OCI-LY7 (cell line): ENCODE measurements at regions not wholly inside any gene's neighbourhood (a gene's known extent, or its start where the extent isn't known, plus 50 kb on each side); places are given as distances from the start of the nearest gene placed in this dataset.

Experiments
- BruUV-seq: library from RNA; stranded (reverse); fragments of 400-500 nt; replicated peaks from 2 replicates; lab custom pipeline; 2021; lab: Mats Ljungman, UMichigan
- CTCF ChIA-PET: fragments of 300-600 bp; sonication (Branson Sonifier 250); formaldehyde crosslinking; loops from one replicate; lab custom pipeline; 2022; ENCODE audit warnings: antibody characterized with exemption; ENCODE audit not compliant: unreplicated experiment; lab: Charles Lee
- POLR2A ChIA-PET: fragments of 300-600 bp; sonication (Branson Sonifier 250); formaldehyde crosslinking; loops from one replicate; lab custom pipeline; 2022; ENCODE audit warnings: antibody characterized with exemption; lab: Charles Lee
- DNase-seq: peaks from one replicate; pipeline ENCODE4 v3.0.0-alpha.2; 2015; ENCODE audit warnings: low spot score
- H2AFZ ChIP-seq: fragments of 200-600 bp; sonication (generic), shearing (Covaris generic); 2 replicates; pipeline ENCODE4 v1.6.1; 2014; ENCODE audit warnings: mild to moderate bottlenecking, antibody characterized with exemption, low read length, moderate library complexity
- H3K27ac ChIP-seq: fragments of 200-600 bp; sonication (generic); 2 replicates; pipeline ENCODE4 v1.5.1; 2014; ENCODE audit warnings: mixed run types, low read depth, mild to moderate bottlenecking, moderate library complexity, low read length, inconsistent platforms; ENCODE audit not compliant: poor library complexity, severe bottlenecking
- H3K36me3 ChIP-seq: fragments of 200-600 bp; sonication (generic); 2 replicates; pipeline ENCODE4 v1.6.1; 2014; ENCODE audit warnings: mild to moderate bottlenecking, antibody characterized with exemption, low read length, moderate library complexity, mixed read lengths; ENCODE audit not compliant: insufficient read depth
- H3K4me1 ChIP-seq: fragments of 200-600 bp; sonication (generic); 2 replicates; pipeline ENCODE4 v1.5.1; 2014; ENCODE audit warnings: mild to moderate bottlenecking, low read length; ENCODE audit not compliant: insufficient read depth, poor library complexity, severe bottlenecking
- H3K4me2 ChIP-seq: fragments of 200-600 bp; sonication (generic); 2 replicates; pipeline ENCODE4 v1.6.1; 2014; ENCODE audit warnings: mild to moderate bottlenecking, low read length
- H3K4me3 ChIP-seq: fragments of 200-600 bp; sonication (generic); 2 replicates; pipeline ENCODE4 v1.5.1; 2014; ENCODE audit warnings: mild to moderate bottlenecking, low read depth, low read length; ENCODE audit not compliant: poor library complexity, severe bottlenecking
- H3K79me2 ChIP-seq: fragments of 200-600 bp; sonication (generic); 2 replicates; pipeline ENCODE4 v1.6.1; 2016; ENCODE audit warnings: low read depth, mild to moderate bottlenecking, low read length, moderate library complexity, mixed read lengths; ENCODE audit not compliant: insufficient read depth
- H3K9me2 ChIP-seq: fragments of 200-600 bp; sonication (generic); 2 replicates; pipeline ENCODE4 v1.6.1; 2016; ENCODE audit warnings: mild to moderate bottlenecking, low read length, mixed read lengths; ENCODE audit not compliant: insufficient read depth
- H3K9me3 ChIP-seq: fragments of 200-600 bp; sonication (generic); 2 replicates; pipeline ENCODE4 v1.6.1; 2014; ENCODE audit warnings: mild to moderate bottlenecking, mixed run types, low read length, mixed read lengths
- H4K20me1 ChIP-seq: fragments of 200-600 bp; sonication (generic); 2 replicates; pipeline ENCODE4 v1.6.1; 2014; ENCODE audit warnings: mild to moderate bottlenecking, antibody characterized with exemption, low read length, moderate library complexity, mixed read lengths; ENCODE audit not compliant: insufficient read depth
- CTCF ChIP-seq: fragments of 200-600 bp; sonication (generic); conservative IDR thresholded peaks from 2 replicates; pipeline ENCODE4 v1.5.1; 2014; ENCODE audit warnings: mild to moderate bottlenecking, antibody characterized with exemption, low read length, moderate library complexity, mixed read lengths
- EZH2phosphoT487 ChIP-seq: fragments of 200-600 bp; sonication (generic); IDR thresholded peaks from 2 replicates; pipeline ENCODE4 v1.6.1; 2018; ENCODE audit warnings: low read depth, borderline replicate concordance, mild to moderate bottlenecking, mixed run types, antibody characterized with exemption, low read length, moderate library complexity, mixed read lengths
- intact Hi-C: fragments of 100-400 bp; cut with micrococcal nuclease; formaldehyde crosslinking; loops from one replicate; pipeline ENCODE4 v1.10.0; 2022; ENCODE audit not compliant: unreplicated experiment

- H2AFZ ChIP-seq = no peak overlapping the region
- H4K20me1 ChIP-seq = no peaks in the 10 kb centered on the region
- POLR2A ChIA-PET = interaction anchor here (1.0 kb wide), 1 partner anchor 10 kb away, joined by 5 read pairs; no protein-coding TSS in a partner anchor
- no peaks in the 10 kb centered on the region for H3K79me2 ChIP-seq
- no peak overlapping the region for H3K27ac ChIP-seq
- no peak overlapping the region for H3K4me3 ChIP-seq
- BruUV-seq = no TSS peak
- CTCF ChIA-PET = no interaction called here
- no peak overlapping the region for H3K4me2 ChIP-seq
- H3K9me3 ChIP-seq = no peaks in the 10 kb centered on the region
- no peaks in the 10 kb centered on the region for H3K9me2 ChIP-seq
- DNase-seq = no peak
- H3K4me1 ChIP-seq = no peaks in the 10 kb centered on the region
- H3K36me3 ChIP-seq = no peaks in the 10 kb centered on the region
- intact Hi-C loops = no loop called here
- no peak for TF ChIP-seq CTCF
- no peak for TF ChIP-seq EZH2phosphoT487
These were observed 351.0 kb downstream of the PRELID2 start for GRCh38 chr5:145484158-145484557.

- H3K4me1 ChIP-seq = no peaks in the 10 kb centered on the region
- H3K27ac ChIP-seq = no peak overlapping the region
- H4K20me1 ChIP-seq = no peaks in the 10 kb centered on the region
- no peaks in the 10 kb centered on the region for H3K36me3 ChIP-seq
- H2AFZ ChIP-seq = no peak overlapping the region
- ChIA-PET CTCF (no interaction called here), POLR2A (no interaction called here)
- no peaks in the 10 kb centered on the region for H3K9me3 ChIP-seq
- H3K4me2 ChIP-seq = no peak overlapping the region
- H3K79me2 ChIP-seq = no peaks in the 10 kb centered on the region
- no peak for DNase-seq
- intact Hi-C loops = no loop called here
- H3K4me3 ChIP-seq = no peak overlapping the region
- TF ChIP-seq CTCF = no peak
- BruUV-seq = no TSS peak
- no peaks in the 10 kb centered on the region for H3K9me2 ChIP-seq
These were observed 351.9 kb downstream of the PRELID2 start for GRCh38 chr5:145483212-145483611.

- intact Hi-C loops = no loop called here
- no peak overlapping the region for H3K4me2 ChIP-seq
- BruUV-seq = no TSS peak
These were observed 355.3 kb downstream of the PRELID2 start for GRCh38 chr5:145479857-145480256.

More at GRCh38 chr5:145479857-145480256, 355.3 kb downstream of the PRELID2 start:
- Histone ChIP-seq H2AFZ (no peak overlapping the region), H3K79me2 (no peaks in the 10 kb centered on the region), H3K4me1 (no peaks in the 10 kb centered on the region), H3K36me3 (no peaks in the 10 kb centered on the region), H3K4me3 (no peak overlapping the region), H3K9me2 (no peaks in the 10 kb centered on the region), H4K20me1 (no peaks in the 10 kb centered on the region), H3K27ac (no peak overlapping the region), H3K9me3 (no peaks in the 10 kb centered on the region)
- ChIA-PET POLR2A (no interaction called here), CTCF (no interaction called here)
- no peak for TF ChIP-seq CTCF
- TF ChIP-seq EZH2phosphoT487 = no peak
- DNase-seq = no peak
